ENCODE measurements at regions not wholly inside any gene's neighbourhood (a gene's known extent, or its start where the extent isn't known, plus 50 kb on each side); places are given as distances from the start of the nearest gene placed in this dataset.

DNA sequence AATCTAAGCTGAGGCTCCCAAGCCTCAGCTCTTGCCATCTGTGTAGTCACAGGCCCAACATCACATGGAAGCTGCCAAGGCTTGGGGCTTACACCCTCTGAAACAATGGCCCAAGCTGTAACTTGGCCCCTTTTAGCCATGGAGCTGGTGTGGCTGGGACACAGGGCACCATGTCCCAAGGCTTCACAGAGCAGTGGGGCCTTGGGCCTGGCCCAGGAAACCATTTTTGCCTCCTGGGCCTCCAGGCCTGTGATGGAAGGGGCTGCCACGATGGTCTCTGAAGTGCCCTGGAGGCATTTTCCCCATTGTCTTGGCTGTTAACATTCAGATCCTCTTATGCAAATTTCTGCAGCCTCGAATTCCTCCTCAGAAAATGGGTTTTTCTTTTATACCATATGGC lies 952.3 kb upstream of the GOT2 start:
- TF ChIP-seq TEAD4 (IDR thresholded peaks at IDR 0.05) = no peak
- no peak for TF ChIP-seq TAF1 (IDR thresholded peaks at IDR 0.05; ENCODE audit: low read depth)
- TF ChIP-seq YY1 (IDR thresholded peaks at IDR 0.05; ENCODE audit: low read depth) = no peak
- no peak for TF ChIP-seq RAD21 (IDR thresholded peaks at IDR 0.05; ENCODE audit: low read depth)
- TF ChIP-seq EP300 (IDR thresholded peaks at IDR 0.05; ENCODE audit: borderline replicate concordance) = no peak
- TF ChIP-seq, protein P1, sequence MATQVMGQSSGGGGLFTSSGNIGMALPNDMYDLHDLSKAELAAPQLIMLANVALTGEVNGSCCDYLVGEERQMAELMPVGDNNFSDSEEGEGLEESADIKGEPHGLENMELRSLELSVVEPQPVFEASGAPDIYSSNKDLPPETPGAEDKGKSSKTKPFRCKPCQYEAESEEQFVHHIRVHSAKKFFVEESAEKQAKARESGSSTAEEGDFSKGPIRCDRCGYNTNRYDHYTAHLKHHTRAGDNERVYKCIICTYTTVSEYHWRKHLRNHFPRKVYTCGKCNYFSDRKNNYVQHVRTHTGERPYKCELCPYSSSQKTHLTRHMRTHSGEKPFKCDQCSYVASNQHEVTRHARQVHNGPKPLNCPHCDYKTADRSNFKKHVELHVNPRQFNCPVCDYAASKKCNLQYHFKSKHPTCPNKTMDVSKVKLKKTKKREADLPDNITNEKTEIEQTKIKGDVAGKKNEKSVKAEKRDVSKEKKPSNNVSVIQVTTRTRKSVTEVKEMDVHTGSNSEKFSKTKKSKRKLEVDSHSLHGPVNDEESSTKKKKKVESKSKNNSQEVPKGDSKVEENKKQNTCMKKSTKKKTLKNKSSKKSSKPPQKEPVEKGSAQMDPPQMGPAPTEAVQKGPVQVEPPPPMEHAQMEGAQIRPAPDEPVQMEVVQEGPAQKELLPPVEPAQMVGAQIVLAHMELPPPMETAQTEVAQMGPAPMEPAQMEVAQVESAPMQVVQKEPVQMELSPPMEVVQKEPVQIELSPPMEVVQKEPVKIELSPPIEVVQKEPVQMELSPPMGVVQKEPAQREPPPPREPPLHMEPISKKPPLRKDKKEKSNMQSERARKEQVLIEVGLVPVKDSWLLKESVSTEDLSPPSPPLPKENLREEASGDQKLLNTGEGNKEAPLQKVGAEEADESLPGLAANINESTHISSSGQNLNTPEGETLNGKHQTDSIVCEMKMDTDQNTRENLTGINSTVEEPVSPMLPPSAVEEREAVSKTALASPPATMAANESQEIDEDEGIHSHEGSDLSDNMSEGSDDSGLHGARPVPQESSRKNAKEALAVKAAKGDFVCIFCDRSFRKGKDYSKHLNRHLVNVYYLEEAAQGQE (IDR thresholded peaks at IDR 0.05; ENCODE audit: low read depth) = no peak
- TF ChIP-seq, protein P2, sequence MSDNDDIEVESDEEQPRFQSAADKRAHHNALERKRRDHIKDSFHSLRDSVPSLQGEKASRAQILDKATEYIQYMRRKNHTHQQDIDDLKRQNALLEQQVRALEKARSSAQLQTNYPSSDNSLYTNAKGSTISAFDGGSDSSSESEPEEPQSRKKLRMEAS (IDR thresholded peaks at IDR 0.05) = no peak
- no peak for TF ChIP-seq CEBPB (IDR thresholded peaks at IDR 0.05)
